ENCODE measurements at regions not wholly inside any gene's neighbourhood (a gene's known extent, or its start where the extent isn't known, plus 50 kb on each side); places are given as distances from the start of the nearest gene placed in this dataset.

GRCh38 chr16:51665436-51665998 is 514.4 kb upstream of the SALL1 start:
- H3K9me3 ChIP-seq: no peaks in the 10 kb centered on the region
- no peak for DNase-seq (ENCODE audit: low spot score)

GRCh38 chr16:51658531-51658930 is 507.5 kb upstream of the SALL1 start:
- TF ChIP-seq, protein P1, sequence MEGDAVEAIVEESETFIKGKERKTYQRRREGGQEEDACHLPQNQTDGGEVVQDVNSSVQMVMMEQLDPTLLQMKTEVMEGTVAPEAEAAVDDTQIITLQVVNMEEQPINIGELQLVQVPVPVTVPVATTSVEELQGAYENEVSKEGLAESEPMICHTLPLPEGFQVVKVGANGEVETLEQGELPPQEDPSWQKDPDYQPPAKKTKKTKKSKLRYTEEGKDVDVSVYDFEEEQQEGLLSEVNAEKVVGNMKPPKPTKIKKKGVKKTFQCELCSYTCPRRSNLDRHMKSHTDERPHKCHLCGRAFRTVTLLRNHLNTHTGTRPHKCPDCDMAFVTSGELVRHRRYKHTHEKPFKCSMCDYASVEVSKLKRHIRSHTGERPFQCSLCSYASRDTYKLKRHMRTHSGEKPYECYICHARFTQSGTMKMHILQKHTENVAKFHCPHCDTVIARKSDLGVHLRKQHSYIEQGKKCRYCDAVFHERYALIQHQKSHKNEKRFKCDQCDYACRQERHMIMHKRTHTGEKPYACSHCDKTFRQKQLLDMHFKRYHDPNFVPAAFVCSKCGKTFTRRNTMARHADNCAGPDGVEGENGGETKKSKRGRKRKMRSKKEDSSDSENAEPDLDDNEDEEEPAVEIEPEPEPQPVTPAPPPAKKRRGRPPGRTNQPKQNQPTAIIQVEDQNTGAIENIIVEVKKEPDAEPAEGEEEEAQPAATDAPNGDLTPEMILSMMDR (IDR thresholded peaks at IDR 0.05): no peak
- H3K27ac ChIP-seq: no peak overlapping the region

More at GRCh38 chr16:51665436-51665998, 514.4 kb upstream of the SALL1 start:
- Histone ChIP-seq H3K4me1 (no peaks in the 10 kb centered on the region), H3K27ac (no peak overlapping the region), H3K4me3 (no peak overlapping the region), H3K27me3 (no peaks in the 10 kb centered on the region), H3K36me3 (no peaks in the 10 kb centered on the region)
- TF ChIP-seq, protein P1 (IDR thresholded peaks at IDR 0.05): no peak

GRCh38 chr16:51657848-51658247 is 506.8 kb upstream of the SALL1 start:
- Histone ChIP-seq H3K4me3 (no peak overlapping the region), H3K27ac (no peak overlapping the region), H3K36me3 (no peaks in the 10 kb centered on the region), H3K27me3 (no peaks in the 10 kb centered on the region), H3K9me3 (no peaks in the 10 kb centered on the region), H3K4me1 (no peaks in the 10 kb centered on the region)
- TF ChIP-seq, protein P1 (IDR thresholded peaks at IDR 0.05): no peak
- DNase-seq (ENCODE audit: low spot score): no peak

More at GRCh38 chr16:51658531-51658930, 507.5 kb upstream of the SALL1 start:
- Histone ChIP-seq H3K4me1 (no peaks in the 10 kb centered on the region), H3K27me3 (no peaks in the 10 kb centered on the region), H3K36me3 (no peaks in the 10 kb centered on the region), H3K9me3 (no peaks in the 10 kb centered on the region), H3K4me3 (no peak overlapping the region)
- DNase-seq (ENCODE audit: low spot score): no peak

GRCh38 chr16:51655249-51655648 is 504.2 kb upstream of the SALL1 start:
- Histone ChIP-seq H3K4me1 (no peaks in the 10 kb centered on the region), H3K27ac (no peak overlapping the region), H3K4me3 (no peak overlapping the region), H3K9me3 (no peaks in the 10 kb centered on the region), H3K36me3 (no peaks in the 10 kb centered on the region), H3K27me3 (no peaks in the 10 kb centered on the region)
- TF ChIP-seq, protein P1 (IDR thresholded peaks at IDR 0.05): no peak
- no peak for DNase-seq (ENCODE audit: low spot score)

GRCh38 chr16:51651061-51651466 is 500.0 kb upstream of the SALL1 start:
- peaks cover 0 to 14% of the 10 kb centered on the region in 2 donors for H3K9me3 ChIP-seq
- H3K4me1 ChIP-seq: no peaks in the 10 kb centered on the region
- no peak for DNase-seq (ENCODE audit: low spot score)
- no peak overlapping the region for H3K27ac ChIP-seq
- TF ChIP-seq, protein P1 (IDR thresholded peaks at IDR 0.05): no peak
- no peaks in the 10 kb centered on the region for H3K36me3 ChIP-seq
- H3K27me3 ChIP-seq: no peaks in the 10 kb centered on the region
- H3K4me3 ChIP-seq: no peak overlapping the region

GRCh38 chr16:51649631-51650030 is 498.6 kb upstream of the SALL1 start:
- TF ChIP-seq, protein P1 (IDR thresholded peaks at IDR 0.05): no peak
- Histone ChIP-seq H3K4me1 (no peaks in the 10 kb centered on the region), H3K27ac (no peak overlapping the region), H3K36me3 (no peaks in the 10 kb centered on the region), H3K9me3 (peaks cover 0 to 14% of the 10 kb centered on the region in 2 donors), H3K4me3 (no peak overlapping the region), H3K27me3 (no peaks in the 10 kb centered on the region)
- DNase-seq (ENCODE audit: low spot score): no peak
